HG02642 (cell line): ENCODE measurements at regions not wholly inside any gene's neighbourhood (a gene's known extent, or its start where the extent isn't known, plus 50 kb on each side); places are given as distances from the start of the nearest gene placed in this dataset.
"Not testable (repeated sequence)": the region's sequence is repeated elsewhere in the genome, so short reads cannot be mapped to it uniquely, and the experiment has no call there.

Source experiments
- ATAC-seq: cut with Tn5 transposase; IDR thresholded peaks from one replicate; pipeline ENCODE4 v1.9.1; 2021; ENCODE audit warnings: mild to moderate bottlenecking; ENCODE audit not compliant: unreplicated experiment, poor library complexity

DNA sequence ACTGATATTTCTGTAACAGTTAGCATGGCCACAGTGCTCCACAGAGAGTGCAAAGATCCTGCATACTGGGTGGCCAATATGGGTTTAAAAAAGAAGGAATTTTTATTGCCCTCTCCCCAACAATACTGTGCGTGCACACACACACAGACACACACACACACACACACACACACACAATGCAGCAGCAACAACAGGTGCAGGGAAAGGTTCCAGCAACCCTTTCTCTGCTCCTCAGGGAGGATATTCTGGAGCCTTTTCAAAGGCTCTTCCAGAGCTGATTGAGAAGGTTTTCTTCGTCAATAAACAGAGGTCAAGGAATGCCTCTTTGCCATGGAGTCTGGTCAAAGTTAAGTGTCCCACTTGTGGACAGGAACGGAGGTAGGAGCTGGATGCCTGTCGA lies 84.8 kb upstream of the ZFP42 start:
- no peak for ATAC-seq

DNA sequence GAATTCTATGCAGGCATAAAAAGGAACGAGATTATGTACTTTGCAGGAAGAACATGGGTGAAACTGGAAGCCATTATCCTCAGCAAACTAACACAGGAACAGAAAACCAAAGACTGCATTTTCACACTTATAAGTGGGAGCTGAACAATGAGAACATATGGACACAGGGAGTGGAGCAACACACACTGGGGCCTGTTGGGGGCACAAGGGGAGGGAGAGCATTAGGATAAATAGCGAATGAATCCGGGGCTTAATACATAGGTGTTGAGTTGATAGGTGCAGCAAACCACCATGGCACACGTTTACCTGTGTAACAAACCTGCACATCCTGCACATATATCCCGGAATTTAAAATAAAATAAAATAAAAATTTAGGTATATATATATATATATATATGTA lies 80.2 kb upstream of the ZFP42 start:
- not testable (repeated sequence) for ATAC-seq

DNA sequence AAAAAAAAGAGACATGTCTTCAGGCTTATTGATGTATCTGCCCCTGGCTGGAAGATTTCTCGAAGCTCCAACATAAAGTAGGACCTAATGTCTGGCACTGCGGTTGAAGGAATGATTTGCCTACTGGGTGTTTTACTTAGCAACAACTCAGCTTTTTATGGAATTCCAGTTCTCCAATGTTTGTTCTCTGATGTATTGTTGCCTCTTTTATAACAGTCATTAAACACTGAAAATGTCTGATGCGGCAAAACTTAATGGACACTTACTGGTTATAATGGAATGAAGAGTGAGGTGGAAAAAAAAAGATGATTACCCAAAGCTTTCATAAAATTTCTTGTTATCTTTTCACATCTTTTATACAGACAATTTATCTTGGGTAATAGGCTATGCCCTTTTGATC lies 75.6 kb upstream of the ZFP42 start:
- no peak for ATAC-seq

DNA sequence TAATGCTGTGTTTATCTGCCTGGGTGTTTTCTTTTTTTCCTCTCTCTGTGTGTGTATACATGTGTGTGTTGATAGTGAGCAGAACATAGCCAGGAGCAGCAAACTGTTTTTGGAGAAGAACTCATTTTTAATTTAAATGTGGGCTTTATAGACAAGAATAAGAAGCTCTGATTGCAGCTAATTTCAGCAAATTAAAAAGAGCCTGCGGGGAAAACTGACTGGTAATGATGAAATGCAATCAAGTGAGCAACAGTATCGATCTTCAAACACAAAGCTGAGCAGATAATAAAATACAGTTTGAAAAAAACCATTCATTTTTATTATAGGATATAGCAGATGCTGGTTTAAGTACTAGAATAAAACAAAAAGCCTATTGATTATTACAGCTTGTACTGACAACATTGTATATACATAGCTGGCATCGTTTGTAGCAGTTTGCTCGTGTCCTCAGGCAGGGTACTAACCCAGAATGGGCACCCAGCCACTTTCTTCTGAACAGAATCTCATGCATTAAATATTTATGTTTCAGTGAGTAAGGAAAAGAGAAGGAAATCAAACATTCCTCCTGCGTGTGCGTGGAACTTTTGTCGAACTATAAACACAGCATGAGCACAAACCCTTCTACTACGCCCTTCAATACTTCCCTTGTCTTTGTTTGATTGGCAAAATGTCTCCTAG lies 73.5 kb upstream of the ZFP42 start:
- ATAC-seq, result no peak

DNA sequence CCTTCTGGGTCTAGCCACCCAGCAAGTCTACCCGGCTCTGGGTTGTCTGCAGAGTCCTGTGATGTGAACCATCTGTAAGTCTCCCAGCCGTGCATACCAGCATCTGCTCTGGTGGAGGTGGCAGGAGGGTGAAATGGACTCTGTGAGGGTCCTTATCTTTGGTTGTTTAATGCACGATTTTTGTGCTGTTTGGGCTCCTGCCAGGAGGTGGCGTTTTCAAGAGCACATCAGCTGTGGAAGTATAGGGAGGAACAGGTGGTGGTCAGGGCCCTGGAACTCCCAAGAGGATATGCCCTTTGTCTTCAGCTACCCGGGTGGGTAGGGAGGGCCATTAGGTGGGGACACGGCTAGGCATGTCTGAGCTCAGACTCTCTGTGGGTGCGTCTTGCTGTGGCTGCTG lies 66.5 kb upstream of the ZFP42 start:
- ATAC-seq, result no peak

DNA sequence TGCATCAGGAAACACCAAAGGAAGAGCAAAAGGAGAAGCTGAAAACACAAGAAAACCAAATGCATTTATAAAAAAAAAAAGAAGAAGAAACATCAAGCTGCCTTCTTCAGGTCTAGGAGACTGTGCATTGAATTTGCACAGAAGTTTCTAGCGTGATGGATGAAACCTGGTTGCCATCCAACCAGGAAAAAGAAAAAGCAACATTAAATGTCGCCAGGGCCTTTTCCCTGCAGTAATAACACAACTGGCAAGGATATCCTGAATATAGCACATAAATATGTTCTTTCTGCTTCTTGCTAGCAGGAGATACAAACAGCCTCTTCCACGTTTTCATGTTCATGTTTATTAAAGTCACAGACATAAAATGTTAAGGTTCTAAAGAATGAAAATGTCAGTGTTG lies 60.8 kb upstream of the ZFP42 start:
- no peak for ATAC-seq

DNA sequence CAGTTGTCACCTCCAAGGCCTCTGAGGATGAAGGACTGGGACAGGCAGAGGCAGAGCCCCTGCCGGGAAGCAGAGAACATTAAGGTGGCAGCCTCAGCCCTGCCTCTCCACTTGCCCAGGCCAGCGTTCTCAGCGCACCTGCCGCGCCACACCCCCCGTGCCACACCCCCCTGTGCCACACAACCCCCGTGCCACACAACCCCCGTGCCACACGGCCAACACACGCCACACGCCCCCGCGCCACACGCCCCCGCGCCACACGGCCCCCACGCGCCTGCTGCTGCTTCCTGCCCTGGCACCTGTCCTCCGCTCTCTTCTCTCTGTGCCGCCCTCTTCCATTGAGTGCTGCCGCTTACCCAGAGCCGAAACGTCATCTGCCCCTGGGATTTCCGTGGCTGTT lies 58.0 kb upstream of the ZFP42 start:
- no peak for ATAC-seq

DNA sequence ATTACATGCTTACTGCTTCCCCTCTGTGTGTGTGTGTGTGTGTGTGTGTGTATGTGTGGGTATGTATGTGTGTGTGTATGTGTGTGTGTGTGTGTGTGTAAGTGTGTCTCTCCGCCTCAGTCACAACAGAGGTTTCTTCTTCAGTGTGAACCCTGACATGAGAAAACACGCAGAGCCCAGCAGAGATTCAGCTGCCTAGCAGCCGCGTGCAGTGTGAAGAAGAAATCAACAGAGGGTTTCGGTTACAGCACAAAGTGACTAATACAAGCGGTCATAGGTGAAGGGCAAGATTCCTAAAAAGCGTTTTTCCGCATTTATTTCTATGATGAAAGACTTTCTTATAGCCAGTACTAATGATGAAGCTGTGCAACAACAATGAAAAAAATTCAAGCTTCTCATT lies 55.3 kb upstream of the ZFP42 start:
- no peak for ATAC-seq

- ATAC-seq, result no peak
These were observed 52.6 kb upstream of the ZFP42 start for GRCh38 chr4:187942968-187943367.

GRCh38 chr4:187944179-187944578 lies 51.4 kb upstream of the ZFP42 start:
- ATAC-seq, result no peak
